Activated T-cell treated with anti-CD3 and anti-CD28 coated beads for 4 hours (primary cell): ENCODE measurements at regions not wholly inside any gene's neighbourhood (a gene's known extent, or its start where the extent isn't known, plus 50 kb on each side); places are given as distances from the start of the nearest gene placed in this dataset.

ENCODE experiments used
- DNase-seq: peaks from one replicate; pipeline ENCODE4 v3.0.0-alpha.2; 2020

- no peak for DNase-seq
Measured at GRCh38 chr14:104373855-104374717, 205.5 kb upstream of the C14orf180 start.

- no peak for DNase-seq
Measured at GRCh38 chr14:104374718-104375080, 204.9 kb upstream of the C14orf180 start.

- no peak for DNase-seq
Measured at GRCh38 chr14:104375551-104376201, 203.9 kb upstream of the C14orf180 start.

GRCh38 chr14:104376202-104377140 lies 203.1 kb upstream of the C14orf180 start:
- DNase-seq, result no peak

- no peak for DNase-seq
Measured at GRCh38 chr14:104377256-104377655, 202.3 kb upstream of the C14orf180 start.

GRCh38 chr14:104378698-104379113 lies 200.9 kb upstream of the C14orf180 start:
- DNase-seq, result no peak

GRCh38 chr14:104382361-104383087 lies 197.0 kb upstream of the C14orf180 start:
- no peak for DNase-seq

- DNase-seq, result no peak
Measured at GRCh38 chr14:104383088-104383995, 196.2 kb upstream of the C14orf180 start.

- DNase-seq, result no peak
Measured at GRCh38 chr14:104383996-104384775, 195.4 kb upstream of the C14orf180 start.

GRCh38 chr14:104384776-104385071 lies 194.8 kb upstream of the C14orf180 start:
- DNase-seq, result no peak

- no peak for DNase-seq
Measured at GRCh38 chr14:104385111-104385510, 194.5 kb upstream of the C14orf180 start.

- no peak for DNase-seq
Measured at GRCh38 chr14:104385531-104386101, 193.9 kb upstream of the C14orf180 start.

- DNase-seq, result no peak
Measured at GRCh38 chr14:104386151-104386841, 193.3 kb upstream of the C14orf180 start.

- DNase-seq, result no peak
Measured at GRCh38 chr14:104387022-104388010, 192.2 kb upstream of the C14orf180 start.

- DNase-seq, result no peak
Measured at GRCh38 chr14:104388011-104388521, 191.5 kb upstream of the C14orf180 start.

- DNase-seq, result no peak
Measured at GRCh38 chr14:104388541-104389325, 190.8 kb upstream of the C14orf180 start.
